SW480 (cell line): ENCODE measurements at regions not wholly inside any gene's neighbourhood (a gene's known extent, or its start where the extent isn't known, plus 50 kb on each side); places are given as distances from the start of the nearest gene placed in this dataset.
A peak's percentile ranks its signal among the peaks of the same experiment; 100 is the strongest.

Experiments used
- DNase-seq: peaks from one replicate; pipeline ENCODE4 v3.0.0-alpha.2; 2016; ENCODE audit warnings: low spot score

DNA sequence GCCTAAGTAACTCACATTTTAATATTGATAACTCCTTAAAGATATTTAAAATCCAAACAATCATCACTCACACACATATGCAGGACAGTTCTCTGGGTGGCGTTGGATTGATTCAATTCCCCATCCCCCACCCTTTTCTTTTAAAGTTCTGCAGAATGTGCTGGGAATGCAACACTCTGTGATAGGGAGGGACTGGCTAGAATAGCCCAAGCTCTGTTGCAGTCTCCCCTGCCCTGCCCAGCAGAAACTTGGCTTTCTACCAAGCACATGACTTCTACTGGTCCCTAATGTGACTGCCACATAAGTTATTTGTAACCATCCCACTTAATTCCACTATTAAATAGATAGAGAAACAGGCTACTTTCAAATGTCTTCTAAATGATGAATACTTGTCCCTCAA, 55.2 kb downstream of the TWIST1 start:
- DNase-seq = no peak

DNA sequence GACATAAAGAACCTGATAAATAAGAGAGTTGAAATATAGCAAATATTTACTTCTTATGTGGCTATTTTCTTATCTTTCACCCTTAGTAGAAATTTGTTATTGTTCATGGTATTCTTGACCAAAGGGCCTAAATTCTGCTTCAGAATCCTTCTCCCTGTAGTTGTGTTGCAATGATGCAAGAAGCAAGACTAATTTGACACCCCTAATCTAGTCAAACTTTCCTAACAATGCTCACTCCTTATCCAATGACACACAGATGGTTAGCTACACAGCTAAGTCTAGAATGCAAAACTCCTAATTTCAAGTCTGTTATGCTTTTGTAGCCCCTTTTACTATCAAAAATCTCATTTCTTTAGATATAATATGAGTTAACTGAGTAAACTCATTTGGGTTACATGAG, 56.1 kb downstream of the TWIST1 start:
- DNase-seq = no peak

- peak; percentile 13 for DNase-seq
Measured at GRCh38 chr7:19060761-19061259, 56.6 kb downstream of the TWIST1 start.

- DNase-seq = no peak
Measured at GRCh38 chr7:19056305-19056704, 61.1 kb downstream of the TWIST1 start.
